ENCODE measurements at regions not wholly inside any gene's neighbourhood (a gene's known extent, or its start where the extent isn't known, plus 50 kb on each side); places are given as distances from the start of the nearest gene placed in this dataset.

- no peak overlapping the region for H3K9ac ChIP-seq (ENCODE audit: low read length in 3 of 3)
- FAIRE-seq (no peak), DNase-seq (no peak)
- no peak overlapping the region for H3K27ac ChIP-seq (ENCODE audit: low read depth in 2 of 2, low read length in 2 of 2)
- no peaks in the 10 kb centered on the region for H3K36me3 ChIP-seq (ENCODE audit: control insufficient read depth in 2 of 3, insufficient read depth in 3 of 3, low read length in 3 of 3)
- H3K27me3 ChIP-seq (ENCODE audit: control insufficient read depth, insufficient read depth, low read length), result peaks cover 2% of the 10 kb centered on the region
- no peaks in the 10 kb centered on the region for H3K9me3 ChIP-seq (ENCODE audit: control insufficient read depth in 2 of 3, insufficient read depth in 1 of 3, low read length in 3 of 3)
- H3K4me3 ChIP-seq (ENCODE audit: low read length in 3 of 3), result no peak overlapping the region
- intact Hi-C loops (cut with DNase I), result loop anchor here (5.0 kb wide), 1 partner anchor 398 kb away; no protein-coding TSS in a partner anchor
- H3K4me1 ChIP-seq (ENCODE audit: control insufficient read depth in 2 of 3, insufficient read depth in 2 of 3, low read depth in 1 of 3, low read length in 3 of 3), result peaks cover 0 to 12% (median 5%) of the 10 kb centered on the region in 3 donors
- no peak for TF ChIP-seq CTCF (IDR thresholded peaks at IDR 0.05; ENCODE audit: borderline replicate concordance, extremely low read depth, insufficient read depth)
Measured at GRCh38 chr6:165844801-165845364, 181.8 kb upstream of the PDE10A start.

- no peak overlapping the region for H3K27ac ChIP-seq (ENCODE audit: low read depth in 2 of 2, low read length in 2 of 2)
Measured at GRCh38 chr6:165844232-165844631, 181.2 kb upstream of the PDE10A start.

GRCh38 chr6:165843568-165844113, 180.6 kb upstream of the PDE10A start:
- H3K9me3 ChIP-seq (ENCODE audit: control insufficient read depth in 2 of 3, insufficient read depth in 1 of 3, low read length in 3 of 3), result no peaks in the 10 kb centered on the region
- FAIRE-seq, result no peak
- no peak for TF ChIP-seq CTCF (IDR thresholded peaks at IDR 0.05; ENCODE audit: borderline replicate concordance, extremely low read depth, insufficient read depth)
- H3K4me1 ChIP-seq (ENCODE audit: control insufficient read depth in 2 of 3, insufficient read depth in 2 of 3, low read depth in 1 of 3, low read length in 3 of 3), result peaks cover 0 to 12% (median 5%) of the 10 kb centered on the region in 3 donors
- no peaks in the 10 kb centered on the region for H3K36me3 ChIP-seq (ENCODE audit: control insufficient read depth in 2 of 3, insufficient read depth in 3 of 3, low read length in 3 of 3)
- no peak for DNase-seq
- intact Hi-C loops (cut with DNase I), result no loop called here
- H3K27me3 ChIP-seq (ENCODE audit: control insufficient read depth, insufficient read depth, low read length), result peaks cover 2% of the 10 kb centered on the region
- H3K4me3 ChIP-seq (ENCODE audit: low read length in 3 of 3), result no peak overlapping the region
- no peak overlapping the region for H3K9ac ChIP-seq (ENCODE audit: low read length in 3 of 3)
- H3K27ac ChIP-seq (ENCODE audit: low read depth in 2 of 2, low read length in 2 of 2), result no peak overlapping the region

More at GRCh38 chr6:165844232-165844631, 181.2 kb upstream of the PDE10A start:
- DNase-seq (no peak), FAIRE-seq (peak; percentile 17)
- H3K4me3 ChIP-seq (ENCODE audit: low read length in 3 of 3), result no peak overlapping the region
- H3K36me3 ChIP-seq (ENCODE audit: control insufficient read depth in 2 of 3, insufficient read depth in 3 of 3, low read length in 3 of 3), result no peaks in the 10 kb centered on the region
- H3K4me1 ChIP-seq (ENCODE audit: control insufficient read depth in 2 of 3, insufficient read depth in 2 of 3, low read depth in 1 of 3, low read length in 3 of 3), result peaks cover 0 to 12% (median 5%) of the 10 kb centered on the region in 3 donors
- intact Hi-C loops (cut with DNase I), result no loop called here
- peaks cover 2% of the 10 kb centered on the region for H3K27me3 ChIP-seq (ENCODE audit: control insufficient read depth, insufficient read depth, low read length)
- no peak for TF ChIP-seq CTCF (IDR thresholded peaks at IDR 0.05; ENCODE audit: borderline replicate concordance, extremely low read depth, insufficient read depth)
- H3K9me3 ChIP-seq (ENCODE audit: control insufficient read depth in 2 of 3, insufficient read depth in 1 of 3, low read length in 3 of 3), result no peaks in the 10 kb centered on the region
- no peak overlapping the region for H3K9ac ChIP-seq (ENCODE audit: low read length in 3 of 3)

All from kidney (tissue), 13 donors.